PFSK-1 (cell line): ENCODE measurements at regions not wholly inside any gene's neighbourhood (a gene's known extent, or its start where the extent isn't known, plus 50 kb on each side); places are given as distances from the start of the nearest gene placed in this dataset.

Source experiments
- FOXP2 ChIP-seq: optimal IDR thresholded peaks from 2 replicates; pipeline ENCODE3; 2011; ENCODE audit warnings: borderline replicate concordance, control low read depth, inconsistent platforms; ENCODE audit not compliant: insufficient read depth; ENCODE audit errors: extremely low read length, extremely low read depth
- POLR2AphosphoS5 ChIP-seq: IDR thresholded peaks from 2 replicates; pipeline ENCODE4 v1.6.1; 2012; ENCODE audit warnings: low read depth, mild to moderate bottlenecking, control low read depth, low read length, moderate library complexity
- REST ChIP-seq, 2 experiments: IDR thresholded peaks; 2 replicates each; pipeline versions ENCODE4 v1.6.1 to v1.8.0; 2011 to 2012; ENCODE audit warnings: low read depth in 2 of 2, low read length in 2 of 2, control low read depth in 1 of 2, inconsistent platforms in 1 of 2, mild to moderate bottlenecking in 1 of 2, moderate library complexity in 1 of 2; ENCODE audit not compliant: insufficient read depth in 1 of 2
- SIN3A ChIP-seq: IDR thresholded peaks from 2 replicates; pipeline ENCODE4 v1.6.1; 2012; ENCODE audit warnings: mild to moderate bottlenecking, low read length, moderate library complexity, borderline replicate concordance; ENCODE audit not compliant: insufficient read depth
- TAF1 ChIP-seq: IDR thresholded peaks from 2 replicates; pipeline ENCODE4 v1.6.1; 2012; ENCODE audit warnings: low read length, control low read depth, borderline replicate concordance; ENCODE audit not compliant: insufficient read depth

- no peak for TF ChIP-seq TAF1
- TF ChIP-seq POLR2AphosphoS5, result no peak
- TF ChIP-seq SIN3A, result no peak
- no peak for TF ChIP-seq FOXP2
- TF ChIP-seq REST (IDR thresholded peaks at IDR 0.05; ENCODE audit: insufficient read depth in 1 of 2, low read depth in 2 of 2, low read length in 2 of 2), result no peak
These were observed 178.4 kb downstream of the RNF152 start for GRCh38 chr18:61714421-61714820.

- TF ChIP-seq TAF1 (no peak), POLR2AphosphoS5 (no peak), SIN3A (no peak), REST (IDR thresholded peaks at IDR 0.05; ENCODE audit: insufficient read depth in 1 of 2, low read depth in 2 of 2, low read length in 2 of 2) (no peak), FOXP2 (no peak)
These were observed 179.3 kb downstream of the RNF152 start for GRCh38 chr18:61713502-61713901.

- TF ChIP-seq POLR2AphosphoS5, result no peak
- no peak for TF ChIP-seq FOXP2
- TF ChIP-seq TAF1, result no peak
- TF ChIP-seq REST (IDR thresholded peaks at IDR 0.05; ENCODE audit: insufficient read depth in 1 of 2, low read depth in 2 of 2, low read length in 2 of 2), result no peak
- no peak for TF ChIP-seq SIN3A
These were observed 182.7 kb downstream of the RNF152 start for GRCh38 chr18:61710082-61710620.

GRCh38 chr18:61706276-61706915 lies 186.4 kb downstream of the RNF152 start:
- no peak for TF ChIP-seq SIN3A
- no peak for TF ChIP-seq REST (IDR thresholded peaks at IDR 0.05; ENCODE audit: insufficient read depth in 1 of 2, low read depth in 2 of 2, low read length in 2 of 2)
- TF ChIP-seq TAF1, result no peak
- TF ChIP-seq POLR2AphosphoS5, result no peak

GRCh38 chr18:61703508-61703907 lies 189.3 kb downstream of the RNF152 start:
- TF ChIP-seq SIN3A, result no peak
- no peak for TF ChIP-seq TAF1
